HepG2 (cell line): ENCODE measurements at regions not wholly inside any gene's neighbourhood (a gene's known extent, or its start where the extent isn't known, plus 50 kb on each side); places are given as distances from the start of the nearest gene placed in this dataset.

Source experiments
- ATAC-seq: fragments of 200-7000 bp; cut with Tn5 transposase; 3 replicates; pipeline ENCODE4 v1.9.1; 2020; ENCODE audit warnings: mild to moderate bottlenecking, moderate library complexity
- BruUV-seq: library from RNA; stranded (reverse); fragments of 400-500 nt; replicated peaks from 2 replicates; lab custom pipeline; 2021; lab: Mats Ljungman, UMichigan
- CTCF ChIA-PET: fragments of 300-600 bp; formaldehyde crosslinking; extraction: SDS; loops from one replicate; lab custom pipeline; 2021; ENCODE audit warnings: low total read pairs, inconsistent platforms, low intra/inter-chr PET ratio; lab: Yijun Ruan, JAX
- POLR2A ChIA-PET: fragments of 350-600 bp; sonication (Branson Sonifier 250); formaldehyde crosslinking; loops from one replicate; lab custom pipeline; 2020; ENCODE audit warnings: antibody characterized with exemption, inconsistent platforms; lab: Yijun Ruan, JAX
- DNase-seq: peaks from one replicate; pipeline ENCODE4 v3.0.0-alpha.2; 2015; ENCODE audit warnings: low spot score
- FAIRE-seq: peaks from 3 replicates; lab custom pipeline; 2011; peaks lifted over from hg19 to GRCh38; lab: Jason Lieb, UNC
- H2AFZ ChIP-seq: one replicate; pipeline ENCODE4 v1.6.1; 2011; ENCODE audit warnings: low read length, inconsistent platforms
- H3K27ac ChIP-seq: fragments of 300-600 bp; 3 replicates; pipeline ENCODE4 v1.8.0; 2011; ENCODE audit warnings: mixed run types, mild to moderate bottlenecking, mixed read lengths, low read length, inconsistent platforms; ENCODE audit not compliant: insufficient read depth; ENCODE audit errors: extremely low read length
- H3K27me3 ChIP-seq, 2 experiments: fragments of 200-600 bp in 1 of 2; 2 replicates in 1 of 2; 3 replicates in 1 of 2; pipeline versions ENCODE4 v1.6.0 to v1.8.0; 2011; ENCODE audit warnings: low read length in 2 of 2, mild to moderate bottlenecking in 2 of 2, moderate library complexity in 2 of 2, inconsistent platforms in 1 of 2; ENCODE audit not compliant: insufficient read depth in 2 of 2, control insufficient read depth in 1 of 2
- H3K36me3 ChIP-seq, 2 experiments: fragments of 200-600 bp in 1 of 2; replicated peaks in 1 of 2; 2 replicates in 1 of 2; 3 replicates in 1 of 2; pipeline versions ENCODE4 v1.5.1 to v1.8.0; 2011; ENCODE audit warnings: low read length in 2 of 2, inconsistent platforms in 1 of 2; ENCODE audit not compliant: insufficient read depth in 2 of 2, control insufficient read depth in 1 of 2
- H3K4me1 ChIP-seq: 2 replicates; pipeline ENCODE4 v1.5.1; 2012; ENCODE audit warnings: low read length, inconsistent platforms; ENCODE audit not compliant: insufficient read depth
- H3K4me2 ChIP-seq: 2 replicates; pipeline ENCODE4 v1.6.0; 2011; ENCODE audit warnings: low read depth, low read length, inconsistent platforms
- H3K4me3 ChIP-seq, 3 experiments: fragments of 200-600 bp in 1 of 3; sonication (generic), shearing (Covaris generic) in 1 of 3; replicated peaks in 1 of 3; 2 replicates each; pipeline ENCODE4 v1.5.1; 2011 to 2016; ENCODE audit warnings: low read length in 3 of 3, inconsistent platforms in 2 of 3, low read depth in 2 of 3, mild to moderate bottlenecking in 2 of 3, control low read depth in 1 of 3, mixed read lengths in 1 of 3; ENCODE audit not compliant: insufficient read depth in 1 of 3
- H3K79me2 ChIP-seq: one replicate; pipeline ENCODE4 v1.6.1; 2011; ENCODE audit warnings: low read length, inconsistent platforms; ENCODE audit not compliant: insufficient read depth
- H3K9ac ChIP-seq: 2 replicates; pipeline ENCODE4 v1.6.0; 2011; ENCODE audit warnings: mild to moderate bottlenecking, low read depth, low read length, inconsistent platforms; ENCODE audit not compliant: insufficient read depth
- H3K9me3 ChIP-seq: 2 replicates; pipeline ENCODE4 v1.5.1; 2012; ENCODE audit warnings: mild to moderate bottlenecking, low read length
- H4K20me1 ChIP-seq: 2 replicates; pipeline ENCODE4 v1.6.0; 2011; ENCODE audit warnings: inconsistent platforms, mild to moderate bottlenecking, low read length, moderate library complexity; ENCODE audit not compliant: insufficient read depth
- ISL2 ChIP-seq: sonication (generic); formaldehyde crosslinking; IDR thresholded peaks from 2 replicates; pipeline ENCODE4 v1.5.0; 2020; ENCODE audit warnings: missing genetic modification reagents
- MAZ ChIP-seq, 2 experiments: sonication (generic) in 1 of 2; formaldehyde crosslinking in 1 of 2; IDR thresholded peaks; 2 replicates each; pipeline versions ENCODE4 v1.5.0 to v1.6.1; 2012 to 2020; ENCODE audit warnings: low read depth in 2 of 2, mild to moderate bottlenecking in 2 of 2, borderline replicate concordance in 1 of 2, improper control_type of control experiment in 1 of 2, low read length in 1 of 2, missing genetic modification reagents in 1 of 2, moderate library complexity in 1 of 2
- MEIS2 ChIP-seq: sonication (generic); formaldehyde crosslinking; IDR thresholded peaks from 2 replicates; pipeline ENCODE4 v1.9.0; 2021; ENCODE audit warnings: mild to moderate bottlenecking, missing genetic modification reagents
- NFATC3 ChIP-seq: sonication (generic); formaldehyde crosslinking; IDR thresholded peaks from 2 replicates; pipeline ENCODE4 v1.5.1; 2020; ENCODE audit warnings: mild to moderate bottlenecking, missing genetic modification reagents
- PCBP2 ChIP-seq: fragments of 200-400 bp; formaldehyde crosslinking; optimal IDR thresholded peaks from 2 replicates; pipeline ENCODE3; 2018; ENCODE audit warnings: low read length, low read depth; ENCODE audit not compliant: poor library complexity, severe bottlenecking
- RERE ChIP-seq: IDR thresholded peaks from 2 replicates; pipeline ENCODE4 v1.6.1; 2016; ENCODE audit warnings: low read depth, missing genetic modification reagents, missing compliant biosample characterization
- SETDB1 ChIP-seq: sonication (generic); formaldehyde crosslinking; IDR thresholded peaks from 2 replicates; pipeline ENCODE4 v1.5.1; 2020; ENCODE audit warnings: missing genetic modification reagents, mild to moderate bottlenecking, borderline replicate concordance
- ZBTB7B ChIP-seq: sonication (generic); formaldehyde crosslinking; IDR thresholded peaks from 2 replicates; pipeline ENCODE4 v1.4.0; 2020; ENCODE audit warnings: missing genetic modification reagents
- ZMYM4 ChIP-seq: sonication (generic); formaldehyde crosslinking; IDR thresholded peaks from 2 replicates; pipeline ENCODE4 v1.8.1; 2023; ENCODE audit warnings: mild to moderate bottlenecking, missing genetic modification reagents
- ZNF10 ChIP-seq: sonication (generic); formaldehyde crosslinking; IDR thresholded peaks from 2 replicates; pipeline ENCODE4 v1.4.0; 2020; ENCODE audit warnings: mild to moderate bottlenecking, low read depth, missing genetic modification reagents, borderline replicate concordance
- ZNF619 ChIP-seq: sonication (generic); formaldehyde crosslinking; IDR thresholded peaks from 2 replicates; pipeline ENCODE4 v1.4.0; 2020; ENCODE audit warnings: mild to moderate bottlenecking, missing genetic modification reagents
- ZNF713 ChIP-seq: sonication (generic); formaldehyde crosslinking; IDR thresholded peaks from 2 replicates; pipeline ENCODE4 v1.4.0; 2020; ENCODE audit warnings: mild to moderate bottlenecking, missing genetic modification reagents
- ZNF746 ChIP-seq: sonication (generic); formaldehyde crosslinking; IDR thresholded peaks from 2 replicates; pipeline ENCODE4 v1.8.0; 2022; ENCODE audit warnings: mild to moderate bottlenecking, missing genetic modification reagents
- WGBS: methylation state at CpG from one replicate; pipeline ENCODE4 v1.1.6; 2017; ENCODE audit warnings: low lambda C conversion rate; 5-methylcytosine and 5-hydroxymethylcytosine counted together
- in situ Hi-C: cut with HindIII; loops from 2 replicates; pipeline ENCODE4 v1.10.0; 2017; ENCODE audit warnings: low pct_unique_long_range_greater_than_20kb; ENCODE audit not compliant: extremely low pct_ligation_motif_present
- intact Hi-C: fragments of 100-400 bp; cut with micrococcal nuclease; formaldehyde crosslinking; loops from one replicate; pipeline ENCODE4 v1.10.0; 2022; ENCODE audit not compliant: unreplicated experiment
- TF ChIP-seq, protein P1 (sequence below): sonication (generic); formaldehyde crosslinking; IDR thresholded peaks from 2 replicates; pipeline ENCODE4 v1.5.0; 2020; ENCODE audit warnings: mild to moderate bottlenecking, low read depth, missing genetic modification reagents, borderline replicate concordance

- POLR2A ChIA-PET, result interaction anchor here (1.7 kb wide), 1 partner anchor 16 kb away, joined by 6 read pairs; no protein-coding TSS in a partner anchor
- H2AFZ ChIP-seq, result no peak overlapping the region
- CTCF ChIA-PET, result no interaction called here
- H3K4me2 ChIP-seq, result no peak overlapping the region
- TF ChIP-seq ZNF10 (CRISPR knock-in tag) (no peak), ZNF746 (CRISPR knock-in tag) (no peak), SETDB1 (no peak), ZNF713 (no peak), MAZ (IDR thresholded peaks at IDR 0.05; ENCODE audit: borderline replicate concordance, low read depth, low read length) (no peak), MAZ (CRISPR knock-in tag; IDR thresholded peaks at IDR 0.05; ENCODE audit: low read depth) (no peak), NFATC3 (CRISPR knock-in tag) (no peak), ISL2 (CRISPR knock-in tag) (no peak), PCBP2 (no peak), MEIS2 (CRISPR knock-in tag) (no peak), ZNF619 (CRISPR knock-in tag) (no peak), RERE (CRISPR knock-in tag) (no peak), ZMYM4 (CRISPR knock-in tag) (no peak), ZBTB7B (CRISPR knock-in tag) (no peak)
- TF ChIP-seq, protein P1, sequence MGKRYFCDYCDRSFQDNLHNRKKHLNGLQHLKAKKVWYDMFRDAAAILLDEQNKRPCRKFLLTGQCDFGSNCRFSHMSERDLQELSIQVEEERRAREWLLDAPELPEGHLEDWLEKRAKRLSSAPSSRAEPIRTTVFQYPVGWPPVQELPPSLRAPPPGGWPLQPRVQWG (CRISPR knock-in tag), result no peak
- no peaks in the 10 kb centered on the region for H3K36me3 ChIP-seq
- H3K4me1 ChIP-seq, result peaks cover 22% of the 10 kb centered on the region
- no TSS peak for BruUV-seq
- H3K27me3 ChIP-seq, result peaks cover 0 to 2% of the 10 kb centered on the region in 2 experiments; a peak in 1 of 5 replicates
- no peak for FAIRE-seq
- WGBS, result 62% methylated on average over 5 of the region's 5 CpGs
- ATAC-seq, result no peak
- in situ Hi-C loops, result no loop called here
- H3K9ac ChIP-seq, result no peak overlapping the region
- H3K79me2 ChIP-seq, result no peaks in the 10 kb centered on the region
- H4K20me1 ChIP-seq, result no peaks in the 10 kb centered on the region
- intact Hi-C loops, result no loop called here
- no peak overlapping the region for H3K4me3 ChIP-seq
- no peak for DNase-seq
- no peaks in the 10 kb centered on the region for H3K9me3 ChIP-seq
- no peak overlapping the region for H3K27ac ChIP-seq
Observed at GRCh38 chr2:16085073-16085472, 144.7 kb downstream of the MYCN start.
